AG09319 (cell line): ENCODE measurements at regions not wholly inside any gene's neighbourhood (a gene's known extent, or its start where the extent isn't known, plus 50 kb on each side); places are given as distances from the start of the nearest gene placed in this dataset.

Source experiments
- DNase-seq: peaks from one replicate; pipeline ENCODE4 v3.0.0-alpha.2; 2010; ENCODE audit warnings: low read depth; ENCODE audit errors: extremely low read depth
- TF ChIP-seq, protein P1 (sequence below): IDR thresholded peaks from 2 replicates; pipeline ENCODE4 v1.5.1; 2011; ENCODE audit warnings: low read depth, mild to moderate bottlenecking, inconsistent platforms, low read length, moderate library complexity

DNA sequence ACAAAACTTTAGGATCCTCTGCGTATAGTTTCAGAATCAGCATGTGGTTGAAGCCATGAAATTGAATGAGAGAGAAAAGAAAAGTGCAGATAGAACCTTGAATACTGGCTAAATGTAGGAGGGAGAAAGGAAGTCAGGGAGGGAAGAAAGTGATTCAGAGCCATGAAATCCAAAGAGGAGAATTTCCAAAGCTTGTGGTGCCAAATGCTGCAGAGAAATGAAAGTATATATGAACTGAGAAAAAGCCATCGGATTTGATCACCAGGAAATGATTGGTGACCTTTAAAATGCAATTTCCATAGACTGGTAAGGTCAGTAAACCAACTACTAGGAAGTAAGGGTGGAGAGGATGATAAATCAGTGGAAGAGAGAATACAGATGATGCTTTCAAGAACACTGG is 142.3 kb downstream of the TFAP2A start:
- DNase-seq, result no peak
- TF ChIP-seq, protein P1, sequence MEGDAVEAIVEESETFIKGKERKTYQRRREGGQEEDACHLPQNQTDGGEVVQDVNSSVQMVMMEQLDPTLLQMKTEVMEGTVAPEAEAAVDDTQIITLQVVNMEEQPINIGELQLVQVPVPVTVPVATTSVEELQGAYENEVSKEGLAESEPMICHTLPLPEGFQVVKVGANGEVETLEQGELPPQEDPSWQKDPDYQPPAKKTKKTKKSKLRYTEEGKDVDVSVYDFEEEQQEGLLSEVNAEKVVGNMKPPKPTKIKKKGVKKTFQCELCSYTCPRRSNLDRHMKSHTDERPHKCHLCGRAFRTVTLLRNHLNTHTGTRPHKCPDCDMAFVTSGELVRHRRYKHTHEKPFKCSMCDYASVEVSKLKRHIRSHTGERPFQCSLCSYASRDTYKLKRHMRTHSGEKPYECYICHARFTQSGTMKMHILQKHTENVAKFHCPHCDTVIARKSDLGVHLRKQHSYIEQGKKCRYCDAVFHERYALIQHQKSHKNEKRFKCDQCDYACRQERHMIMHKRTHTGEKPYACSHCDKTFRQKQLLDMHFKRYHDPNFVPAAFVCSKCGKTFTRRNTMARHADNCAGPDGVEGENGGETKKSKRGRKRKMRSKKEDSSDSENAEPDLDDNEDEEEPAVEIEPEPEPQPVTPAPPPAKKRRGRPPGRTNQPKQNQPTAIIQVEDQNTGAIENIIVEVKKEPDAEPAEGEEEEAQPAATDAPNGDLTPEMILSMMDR, result no peak

DNA sequence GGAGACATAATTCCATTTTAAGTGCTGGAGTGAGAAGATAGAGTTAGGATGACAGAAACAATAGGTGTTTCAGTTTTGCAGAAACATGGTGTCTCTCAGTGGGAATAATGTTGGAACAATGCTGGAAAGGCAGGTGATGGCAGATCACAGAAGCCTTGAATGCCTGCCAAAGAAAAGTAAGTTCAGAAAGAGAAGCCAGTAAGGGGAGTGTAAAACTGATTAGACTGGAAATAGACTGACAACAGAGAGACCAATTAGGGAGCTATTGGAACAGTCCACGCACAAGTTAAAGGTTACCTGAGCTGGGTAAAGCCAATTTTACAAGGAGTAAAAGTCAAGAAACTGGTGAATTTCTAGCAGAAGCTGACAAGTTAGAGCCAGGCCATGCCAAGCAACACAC is 142.9 kb downstream of the TFAP2A start:
- no peak for DNase-seq
- TF ChIP-seq, protein P1, result no peak

DNA sequence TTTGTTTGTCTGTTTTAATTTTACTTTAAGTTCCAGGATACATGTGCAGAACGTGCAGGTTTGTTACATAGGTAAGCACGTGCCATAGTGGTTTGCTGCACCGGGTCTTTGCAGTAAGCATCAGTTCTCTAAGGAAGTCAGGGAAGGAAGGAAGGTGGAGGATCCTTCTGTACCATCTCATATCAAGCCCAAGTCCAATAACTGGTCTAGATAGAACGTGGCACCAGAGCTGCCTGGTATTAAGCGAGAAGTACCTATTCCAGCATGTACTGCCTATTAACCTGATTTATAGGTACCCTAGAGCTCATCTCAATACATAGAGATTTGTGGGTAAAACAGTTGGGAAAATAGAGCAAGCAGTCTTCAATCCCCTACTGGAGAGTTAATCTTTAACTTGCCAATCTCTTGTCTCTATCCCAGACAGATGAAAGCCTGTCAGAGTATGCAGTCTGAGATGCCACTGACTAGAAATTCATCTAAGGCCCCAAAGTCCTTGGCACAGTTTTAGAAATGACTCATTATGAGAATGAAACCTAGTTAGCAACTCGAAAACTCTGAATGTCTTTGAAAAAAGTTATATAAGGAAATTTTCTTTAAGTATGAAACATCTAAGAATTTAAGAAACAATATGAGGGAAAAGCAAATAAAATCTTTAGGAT is 144.9 kb downstream of the TFAP2A start:
- no peak for DNase-seq
- TF ChIP-seq, protein P1, result no peak

DNA sequence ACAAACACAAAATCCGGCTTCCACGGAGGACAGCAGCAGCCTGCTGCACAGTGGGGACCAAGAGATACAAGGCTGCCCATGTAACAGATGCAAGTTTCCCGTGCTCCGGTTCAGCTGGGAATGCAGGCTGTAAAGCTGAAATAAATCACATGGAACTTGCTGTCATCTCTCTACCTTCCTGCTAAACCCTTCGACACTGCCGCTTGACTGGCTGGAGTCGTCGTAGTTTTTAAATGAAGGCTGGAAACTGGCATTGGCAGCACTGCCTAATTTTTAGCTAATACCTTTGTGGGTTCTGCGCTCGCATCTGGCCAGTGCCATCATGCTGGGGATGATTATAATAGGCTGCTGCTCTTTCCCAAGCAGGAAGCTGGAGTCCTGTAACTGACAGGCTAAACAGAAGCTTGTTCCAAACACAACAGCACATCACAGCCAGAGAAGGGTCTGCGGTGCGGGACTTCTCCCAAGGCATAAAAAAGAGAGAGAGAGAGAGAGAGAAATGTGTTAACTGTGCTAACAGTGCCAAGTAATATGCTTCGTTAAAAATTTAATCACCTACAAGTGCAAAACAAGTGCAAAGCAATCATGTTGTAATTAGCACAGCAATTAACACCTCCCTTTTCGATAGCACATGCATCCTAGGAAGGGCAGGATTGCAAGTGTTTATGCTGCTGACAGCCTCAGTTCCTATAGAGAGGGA is 146.1 kb downstream of the TFAP2A start:
- no peak for DNase-seq
- TF ChIP-seq, protein P1, result no peak

DNA sequence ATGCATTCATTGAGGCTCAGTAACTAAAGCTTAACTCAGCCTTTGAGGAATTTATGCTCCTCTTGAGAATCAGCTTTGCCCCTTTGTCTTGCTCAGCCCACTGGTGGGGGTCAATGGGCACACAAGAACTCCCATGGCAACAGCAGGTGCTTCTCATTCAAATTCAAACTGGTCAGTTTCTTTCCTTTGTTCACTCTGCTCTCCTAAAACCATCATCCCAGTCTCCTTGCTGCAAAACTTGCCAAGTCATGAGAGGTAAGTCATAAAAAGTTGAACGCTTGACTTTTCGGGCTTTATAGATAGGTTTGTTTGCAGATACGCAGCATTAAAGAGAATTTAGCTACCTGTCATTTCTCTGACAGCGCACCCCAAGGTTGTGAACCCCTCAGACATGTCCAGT is 146.8 kb downstream of the TFAP2A start:
- no peak for DNase-seq
- TF ChIP-seq, protein P1, result no peak

DNA sequence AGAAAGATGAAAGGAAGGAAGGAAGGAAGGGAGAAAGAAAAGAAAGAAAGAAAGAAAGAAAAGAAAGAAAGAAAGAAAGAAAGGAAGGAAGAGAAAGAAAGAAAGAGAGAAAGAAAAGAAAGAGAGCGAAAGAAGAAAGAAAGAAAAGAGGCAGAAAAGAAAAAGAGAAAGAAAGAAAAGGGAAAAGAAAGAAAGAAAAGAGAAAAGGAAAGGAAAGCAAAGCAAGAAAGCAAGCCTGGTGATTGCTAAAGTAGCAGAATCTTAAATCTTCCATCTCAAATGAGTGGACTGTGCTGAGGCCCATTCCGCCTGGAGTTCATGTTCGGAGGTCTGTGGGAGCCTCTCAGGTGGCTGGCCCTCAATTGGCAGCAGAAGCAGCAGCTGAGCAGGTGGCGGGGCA is 148.4 kb downstream of the TFAP2A start:
- TF ChIP-seq, protein P1, result no peak
- no peak for DNase-seq

DNA sequence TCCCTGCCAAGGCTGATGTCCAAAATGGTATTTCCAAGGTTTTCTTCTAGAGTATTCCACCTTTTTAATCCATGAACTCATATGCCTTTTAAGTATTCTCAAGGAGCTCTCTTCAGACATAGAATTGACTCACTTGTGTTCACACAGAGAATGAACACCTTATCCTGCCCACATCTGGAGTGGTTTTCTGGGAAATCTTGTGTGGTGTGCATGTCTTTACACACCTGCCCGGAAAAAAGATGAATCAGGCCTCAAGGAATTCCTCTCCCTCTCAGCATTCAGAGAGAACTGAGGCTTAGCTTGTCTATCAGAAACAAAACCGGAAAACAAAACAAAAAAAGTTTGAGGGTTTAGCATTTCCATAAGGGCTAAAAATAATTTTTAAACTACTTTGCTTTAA is 148.8 kb downstream of the TFAP2A start:
- DNase-seq, result no peak
- TF ChIP-seq, protein P1, result no peak
